ENCODE measurements at regions not wholly inside any gene's neighbourhood (a gene's known extent, or its start where the extent isn't known, plus 50 kb on each side); places are given as distances from the start of the nearest gene placed in this dataset.

DNA sequence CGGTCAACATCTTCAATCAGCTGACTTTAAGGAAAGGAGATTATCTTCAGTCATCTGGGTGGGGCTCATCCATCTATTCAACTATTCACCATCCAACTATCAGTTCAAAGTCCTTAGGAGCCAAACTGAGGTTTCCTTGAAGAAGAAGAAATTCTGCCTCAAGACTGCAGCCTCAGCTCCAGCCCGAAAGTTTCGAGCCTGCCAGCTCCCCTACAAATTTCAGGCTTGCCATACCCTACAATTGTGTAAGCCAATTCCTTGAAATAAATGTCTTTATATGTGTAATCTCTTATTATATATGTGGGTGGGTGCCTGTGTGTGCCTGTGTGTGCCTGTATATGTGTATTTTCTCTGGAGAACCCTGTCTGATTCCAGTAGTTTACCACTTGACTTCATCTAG, 447.8 kb downstream of the INHBA start:
- DNase-seq (ENCODE audit: low spot score) = no peak
- H2AFZ ChIP-seq (replicated peaks) = no peak overlapping the region
- no peaks in the 10 kb centered on the region for H3K27me3 ChIP-seq
- no peak overlapping the region for H3K4me3 Mint-ChIP-seq
- H3K4me1 Mint-ChIP-seq = peaks cover 4% of the 10 kb centered on the region
- no peak overlapping the region for H3K27ac ChIP-seq
- no peak overlapping the region for H3K4me3 ChIP-seq
- no peak overlapping the region for H3K4me2 ChIP-seq
- no peaks in the 10 kb centered on the region for H3F3A ChIP-seq (ENCODE audit: low read depth)
- H3K27ac Mint-ChIP-seq = no peak overlapping the region
- no peaks in the 10 kb centered on the region for H3K79me2 ChIP-seq (ENCODE audit: low read depth)
- no peaks in the 10 kb centered on the region for H3K36me3 ChIP-seq
- H4K20me1 ChIP-seq (ENCODE audit: low read depth) = no peaks in the 10 kb centered on the region
- no peaks in the 10 kb centered on the region for H3K36me3 Mint-ChIP-seq
- no peaks in the 10 kb centered on the region for H3K9me3 ChIP-seq (ENCODE audit: low read depth)
- no peak for TF ChIP-seq EZH2phosphoT487 (IDR thresholded peaks at IDR 0.05)
- TF ChIP-seq, protein P1, sequence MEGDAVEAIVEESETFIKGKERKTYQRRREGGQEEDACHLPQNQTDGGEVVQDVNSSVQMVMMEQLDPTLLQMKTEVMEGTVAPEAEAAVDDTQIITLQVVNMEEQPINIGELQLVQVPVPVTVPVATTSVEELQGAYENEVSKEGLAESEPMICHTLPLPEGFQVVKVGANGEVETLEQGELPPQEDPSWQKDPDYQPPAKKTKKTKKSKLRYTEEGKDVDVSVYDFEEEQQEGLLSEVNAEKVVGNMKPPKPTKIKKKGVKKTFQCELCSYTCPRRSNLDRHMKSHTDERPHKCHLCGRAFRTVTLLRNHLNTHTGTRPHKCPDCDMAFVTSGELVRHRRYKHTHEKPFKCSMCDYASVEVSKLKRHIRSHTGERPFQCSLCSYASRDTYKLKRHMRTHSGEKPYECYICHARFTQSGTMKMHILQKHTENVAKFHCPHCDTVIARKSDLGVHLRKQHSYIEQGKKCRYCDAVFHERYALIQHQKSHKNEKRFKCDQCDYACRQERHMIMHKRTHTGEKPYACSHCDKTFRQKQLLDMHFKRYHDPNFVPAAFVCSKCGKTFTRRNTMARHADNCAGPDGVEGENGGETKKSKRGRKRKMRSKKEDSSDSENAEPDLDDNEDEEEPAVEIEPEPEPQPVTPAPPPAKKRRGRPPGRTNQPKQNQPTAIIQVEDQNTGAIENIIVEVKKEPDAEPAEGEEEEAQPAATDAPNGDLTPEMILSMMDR (IDR thresholded peaks at IDR 0.05) = no peak
- no peak for TF ChIP-seq EZH2 (IDR thresholded peaks at IDR 0.05)
- H3K9me3 Mint-ChIP-seq = peaks cover 5% of the 10 kb centered on the region
- H3K9ac ChIP-seq = no peak overlapping the region
- H3K27me3 Mint-ChIP-seq (ENCODE audit: insufficient read depth, low read depth) = peaks cover 6% of the 10 kb centered on the region
- H3K4me1 ChIP-seq = no peaks in the 10 kb centered on the region

DNA sequence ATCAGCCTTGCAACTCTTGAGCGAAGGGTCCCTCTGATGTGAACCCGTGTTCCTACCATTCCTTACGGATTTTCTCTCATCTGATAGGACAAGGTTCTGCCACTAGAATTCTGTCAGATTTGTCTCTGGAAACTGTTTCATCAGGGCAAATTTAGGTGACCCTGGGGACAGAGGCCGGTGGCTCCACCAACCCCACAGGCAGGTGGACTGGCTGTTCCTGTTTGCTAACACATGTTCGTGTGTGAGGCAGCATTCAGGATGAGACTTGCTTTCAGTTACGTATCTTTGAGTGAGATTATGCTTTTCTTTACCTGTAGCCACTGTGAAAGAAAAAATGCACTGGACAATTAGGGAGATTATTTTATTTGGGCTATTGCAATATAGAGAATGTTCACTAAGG, 449.9 kb downstream of the INHBA start:
- Histone ChIP-seq H3K27me3 (no peaks in the 10 kb centered on the region), H4K20me1 (ENCODE audit: low read depth) (no peaks in the 10 kb centered on the region), H3F3A (ENCODE audit: low read depth) (no peaks in the 10 kb centered on the region), H3K4me1 (no peaks in the 10 kb centered on the region), H3K9ac (no peak overlapping the region), H3K4me3 (no peak overlapping the region), H3K36me3 (no peaks in the 10 kb centered on the region), H3K4me2 (no peak overlapping the region), H3K79me2 (ENCODE audit: low read depth) (no peaks in the 10 kb centered on the region), H3K27ac (no peak overlapping the region), H3K9me3 (ENCODE audit: low read depth) (no peaks in the 10 kb centered on the region), H2AFZ (replicated peaks) (no peak overlapping the region)
- peaks cover 2% of the 10 kb centered on the region for H3K9me3 Mint-ChIP-seq
- H3K4me1 Mint-ChIP-seq = peaks cover 4% of the 10 kb centered on the region
- TF ChIP-seq EZH2 (IDR thresholded peaks at IDR 0.05) = no peak
- TF ChIP-seq, protein P1 (IDR thresholded peaks at IDR 0.05) = no peak
- no peak overlapping the region for H3K27ac Mint-ChIP-seq
- H3K4me3 Mint-ChIP-seq = no peak overlapping the region
- H3K36me3 Mint-ChIP-seq = no peaks in the 10 kb centered on the region
- DNase-seq (ENCODE audit: low spot score) = no peak
- peaks cover 6% of the 10 kb centered on the region for H3K27me3 Mint-ChIP-seq (ENCODE audit: insufficient read depth, low read depth)

DNA sequence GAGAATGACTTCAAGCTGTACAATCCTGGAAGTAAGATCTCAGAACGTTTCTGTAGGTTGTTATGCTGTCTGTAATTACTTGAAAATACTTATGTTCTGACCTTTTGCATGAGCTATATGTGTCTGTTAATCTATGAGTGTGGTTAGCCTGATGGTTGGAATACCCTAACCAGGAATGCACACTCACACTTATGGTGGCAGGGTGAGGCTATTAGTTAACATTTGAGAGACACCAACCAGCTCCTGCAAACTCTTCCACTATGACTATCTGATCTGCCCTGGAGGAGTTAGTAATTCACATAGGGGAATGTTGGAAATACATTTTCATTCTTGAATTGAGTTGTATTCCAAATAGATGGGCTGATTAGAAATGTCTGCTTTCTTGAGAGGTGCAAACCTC, 450.3 kb downstream of the INHBA start:
- H3K4me1 ChIP-seq = no peaks in the 10 kb centered on the region
- TF ChIP-seq, protein P1 (IDR thresholded peaks at IDR 0.05) = no peak
- TF ChIP-seq EZH2phosphoT487 (IDR thresholded peaks at IDR 0.05) = no peak
- TF ChIP-seq EZH2 (IDR thresholded peaks at IDR 0.05) = no peak
- H3K4me2 ChIP-seq = no peak overlapping the region
- H3K9me3 Mint-ChIP-seq = peaks cover 2% of the 10 kb centered on the region
- H3K4me1 Mint-ChIP-seq = peaks cover 4% of the 10 kb centered on the region
- H3K4me3 Mint-ChIP-seq = no peak overlapping the region
- H4K20me1 ChIP-seq (ENCODE audit: low read depth) = no peaks in the 10 kb centered on the region
- H3K79me2 ChIP-seq (ENCODE audit: low read depth) = no peaks in the 10 kb centered on the region
- H3F3A ChIP-seq (ENCODE audit: low read depth) = no peaks in the 10 kb centered on the region
- H3K4me3 ChIP-seq = no peak overlapping the region
- H3K27me3 ChIP-seq = no peaks in the 10 kb centered on the region
- no peaks in the 10 kb centered on the region for H3K36me3 ChIP-seq
- H3K9ac ChIP-seq = no peak overlapping the region
- no peak for DNase-seq (ENCODE audit: low spot score)
- H2AFZ ChIP-seq (replicated peaks) = no peak overlapping the region
- no peak overlapping the region for H3K27ac ChIP-seq
- peaks cover 6% of the 10 kb centered on the region for H3K27me3 Mint-ChIP-seq (ENCODE audit: insufficient read depth, low read depth)
- no peak overlapping the region for H3K27ac Mint-ChIP-seq
- H3K9me3 ChIP-seq (ENCODE audit: low read depth) = no peaks in the 10 kb centered on the region
- no peaks in the 10 kb centered on the region for H3K36me3 Mint-ChIP-seq

Data from neural progenitor cell (in vitro differentiated cells).